Neutrophil (primary cell): ENCODE measurements at regions not wholly inside any gene's neighbourhood (a gene's known extent, or its start where the extent isn't known, plus 50 kb on each side); places are given as distances from the start of the nearest gene placed in this dataset.

Experiments
- H3K27ac ChIP-seq: fragments of 200-600 bp; sonication (generic); 2 replicates; pipeline ENCODE4 v1.5.1; 2016; ENCODE audit warnings: mild to moderate bottlenecking, moderate library complexity
- H3K27me3 ChIP-seq: fragments of 200-600 bp; sonication (generic); 2 replicates; pipeline ENCODE4 v1.6.0; 2016; ENCODE audit warnings: mild to moderate bottlenecking
- H3K36me3 ChIP-seq: fragments of 200-600 bp; sonication (generic); 2 replicates; pipeline ENCODE4 v1.5.1; 2017
- H3K4me1 ChIP-seq, 2 experiments: fragments of 200-600 bp in 1 of 2; sonication (generic) in 1 of 2; 1 replicate in 1 of 2; 2 replicates in 1 of 2; pipeline versions ENCODE4 v1.5.1 to v1.6.1; 2013 to 2016; ENCODE audit warnings: low read depth in 1 of 2, low read length in 1 of 2, mild to moderate bottlenecking in 1 of 2, moderate library complexity in 1 of 2; ENCODE audit not compliant: control insufficient read depth in 1 of 2, insufficient read depth in 1 of 2
- H3K4me3 ChIP-seq, 2 experiments: fragments of 200-600 bp in 1 of 2; sonication (generic) in 1 of 2; 1 replicate in 1 of 2; 2 replicates in 1 of 2; pipeline ENCODE4 v1.5.1; 2013 to 2016; ENCODE audit warnings: low read depth in 1 of 2, low read length in 1 of 2, mild to moderate bottlenecking in 1 of 2, moderate library complexity in 1 of 2
- H3K9me3 ChIP-seq: fragments of 200-600 bp; sonication (generic); 2 replicates; pipeline ENCODE4 v1.5.1; 2016
- TF ChIP-seq, protein P1 (sequence below): fragments of 200-600 bp; sonication (generic); IDR thresholded peaks from 2 replicates; pipeline ENCODE4 v1.5.1; 2016; ENCODE audit warnings: antibody characterized with exemption

DNA sequence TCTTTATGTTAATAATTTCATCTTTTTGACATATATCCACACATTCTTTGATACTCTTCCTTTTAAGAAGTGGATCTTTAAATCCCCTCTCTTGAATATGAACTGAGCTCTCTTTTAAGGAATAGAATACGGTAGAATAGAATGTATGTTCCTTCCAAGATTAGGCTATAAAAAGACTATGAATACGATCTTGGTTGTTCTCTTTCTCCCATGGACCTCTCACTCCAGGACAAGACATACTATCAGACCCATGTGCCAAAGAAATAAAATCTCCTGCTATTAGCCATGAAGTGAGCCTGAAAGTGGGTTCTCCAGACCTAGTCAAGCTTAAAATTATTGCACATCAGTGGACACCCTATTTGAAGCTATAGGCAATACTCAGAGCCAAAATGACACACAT is 392.2 kb upstream of the ANO3 start:
- no peak overlapping the region for H3K27ac ChIP-seq
- TF ChIP-seq, protein P1, sequence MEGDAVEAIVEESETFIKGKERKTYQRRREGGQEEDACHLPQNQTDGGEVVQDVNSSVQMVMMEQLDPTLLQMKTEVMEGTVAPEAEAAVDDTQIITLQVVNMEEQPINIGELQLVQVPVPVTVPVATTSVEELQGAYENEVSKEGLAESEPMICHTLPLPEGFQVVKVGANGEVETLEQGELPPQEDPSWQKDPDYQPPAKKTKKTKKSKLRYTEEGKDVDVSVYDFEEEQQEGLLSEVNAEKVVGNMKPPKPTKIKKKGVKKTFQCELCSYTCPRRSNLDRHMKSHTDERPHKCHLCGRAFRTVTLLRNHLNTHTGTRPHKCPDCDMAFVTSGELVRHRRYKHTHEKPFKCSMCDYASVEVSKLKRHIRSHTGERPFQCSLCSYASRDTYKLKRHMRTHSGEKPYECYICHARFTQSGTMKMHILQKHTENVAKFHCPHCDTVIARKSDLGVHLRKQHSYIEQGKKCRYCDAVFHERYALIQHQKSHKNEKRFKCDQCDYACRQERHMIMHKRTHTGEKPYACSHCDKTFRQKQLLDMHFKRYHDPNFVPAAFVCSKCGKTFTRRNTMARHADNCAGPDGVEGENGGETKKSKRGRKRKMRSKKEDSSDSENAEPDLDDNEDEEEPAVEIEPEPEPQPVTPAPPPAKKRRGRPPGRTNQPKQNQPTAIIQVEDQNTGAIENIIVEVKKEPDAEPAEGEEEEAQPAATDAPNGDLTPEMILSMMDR = no peak

GRCh38 chr11:25941353-25941752 is 390.6 kb upstream of the ANO3 start:
- Histone ChIP-seq H3K27ac (no peak overlapping the region), H3K36me3 (no peaks in the 10 kb centered on the region), H3K27me3 (no peaks in the 10 kb centered on the region), H3K9me3 (no peaks in the 10 kb centered on the region), H3K4me3 (no peak overlapping the region), H3K4me1 (no peaks in the 10 kb centered on the region)
- TF ChIP-seq, protein P1 = no peak

More for the DNA sequence above, 392.2 kb upstream of the ANO3 start:
- Histone ChIP-seq H3K9me3 (no peaks in the 10 kb centered on the region), H3K4me1 (no peaks in the 10 kb centered on the region), H3K27me3 (no peaks in the 10 kb centered on the region), H3K4me3 (no peak overlapping the region), H3K36me3 (no peaks in the 10 kb centered on the region)

DNA sequence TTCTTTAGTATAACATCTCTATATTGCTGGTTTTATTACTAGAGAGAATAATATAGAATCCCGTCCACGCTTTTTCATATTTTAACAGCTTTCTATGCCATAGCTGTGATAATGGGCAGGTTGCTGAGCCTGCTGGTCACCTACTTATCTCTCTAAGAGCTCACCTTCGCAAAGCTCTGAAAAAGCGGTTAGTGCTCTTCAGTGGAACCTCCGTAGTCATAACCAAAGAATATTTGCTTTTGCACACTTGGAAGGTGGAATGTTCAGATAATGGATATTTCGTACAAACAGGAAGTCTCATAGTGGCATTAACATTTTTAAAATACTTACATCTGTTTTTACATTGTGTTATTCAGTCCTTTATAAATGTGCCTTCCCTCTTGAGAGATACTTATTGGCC is 388.9 kb upstream of the ANO3 start:
- Histone ChIP-seq H3K4me1 (no peaks in the 10 kb centered on the region), H3K9me3 (no peaks in the 10 kb centered on the region), H3K27ac (no peak overlapping the region), H3K36me3 (no peaks in the 10 kb centered on the region), H3K4me3 (no peak overlapping the region), H3K27me3 (no peaks in the 10 kb centered on the region)
- TF ChIP-seq, protein P1 = no peak

DNA sequence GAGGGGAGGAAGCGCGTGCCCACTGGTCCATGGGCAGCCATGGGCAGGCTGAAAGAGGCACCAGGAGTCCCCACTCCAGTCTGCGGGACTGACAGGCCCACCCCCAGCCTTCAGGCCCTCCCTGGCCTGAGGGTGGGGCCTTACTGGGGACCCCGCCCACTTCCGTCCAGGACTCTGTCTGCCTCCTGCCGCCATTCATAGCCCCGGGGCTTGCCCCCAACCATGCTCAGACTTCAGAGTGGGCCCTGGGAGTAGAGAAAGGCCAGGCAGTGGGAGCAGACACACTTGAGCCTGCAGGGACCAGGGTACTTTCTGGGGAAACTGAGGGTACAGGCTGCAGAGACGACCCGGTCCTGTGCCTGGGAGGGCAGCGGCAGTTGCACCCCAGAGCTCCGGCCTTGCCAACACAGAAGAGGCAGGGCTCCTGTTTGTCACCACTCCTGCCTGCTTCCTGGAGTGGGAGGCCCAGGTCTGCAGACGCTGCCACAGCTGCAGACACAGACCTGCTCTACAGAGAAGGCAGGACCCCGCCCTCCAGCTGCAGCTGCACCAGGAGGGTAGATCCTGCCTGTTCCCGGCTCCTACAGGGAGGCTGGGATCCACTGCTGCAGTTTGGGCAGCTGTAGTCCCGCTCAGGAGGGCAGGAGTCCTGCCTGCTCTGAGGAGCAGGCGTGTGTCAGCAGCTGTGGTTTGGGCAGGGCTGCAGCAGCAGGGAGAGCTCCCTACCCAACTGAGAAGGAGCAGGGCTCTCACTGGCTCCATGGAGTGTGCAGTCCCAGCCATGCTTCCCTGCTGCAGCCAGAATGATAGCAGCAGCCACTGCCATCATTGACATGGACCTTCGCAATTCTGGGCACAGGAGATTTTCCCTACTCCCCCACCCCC is 387.9 kb upstream of the ANO3 start:
- Histone ChIP-seq H3K9me3 (no peaks in the 10 kb centered on the region), H3K36me3 (no peaks in the 10 kb centered on the region), H3K27me3 (no peaks in the 10 kb centered on the region), H3K4me1 (no peaks in the 10 kb centered on the region), H3K27ac (no peak overlapping the region), H3K4me3 (no peak overlapping the region)
- TF ChIP-seq, protein P1 = no peak

- TF ChIP-seq, protein P1 = no peak
- Histone ChIP-seq H3K4me3 (no peak overlapping the region), H3K27me3 (no peaks in the 10 kb centered on the region), H3K27ac (no peak overlapping the region), H3K9me3 (no peaks in the 10 kb centered on the region), H3K4me1 (no peaks in the 10 kb centered on the region), H3K36me3 (no peaks in the 10 kb centered on the region)
Observed at GRCh38 chr11:25949918-25950317, 382.0 kb upstream of the ANO3 start.
